Hepatocyte (in vitro differentiated cells): ENCODE measurements at regions not wholly inside any gene's neighbourhood (a gene's known extent, or its start where the extent isn't known, plus 50 kb on each side); places are given as distances from the start of the nearest gene placed in this dataset.

Source experiments
- DNase-seq: peaks from one replicate; pipeline ENCODE4 v3.0.0-alpha.2; 2016; ENCODE audit warnings: low spot score
- H2AFZ ChIP-seq: fragments of 200-600 bp; sonication (generic); 2 replicates; pipeline ENCODE4 v1.6.0; 2016; ENCODE audit warnings: antibody characterized with exemption, mild to moderate bottlenecking
- H3K27ac ChIP-seq: fragments of 200-600 bp; sonication (generic); 2 replicates; pipeline ENCODE4 v1.5.1; 2016; ENCODE audit warnings: mild to moderate bottlenecking
- H3K27me3 ChIP-seq: fragments of 200-600 bp; sonication (generic); 2 replicates; pipeline ENCODE4 v1.6.1; 2016
- H3K36me3 ChIP-seq: fragments of 200-600 bp; sonication (generic); replicated peaks from 2 replicates; pipeline ENCODE4 v1.5.1; 2016; ENCODE audit warnings: low read depth; ENCODE audit not compliant: insufficient read depth
- H3K4me1 ChIP-seq: fragments of 200-600 bp; sonication (generic); 2 replicates; pipeline ENCODE4 v1.5.1; 2016; ENCODE audit warnings: mild to moderate bottlenecking, moderate library complexity; ENCODE audit not compliant: insufficient read depth
- H3K4me2 ChIP-seq: fragments of 200-600 bp; sonication (generic); 2 replicates; pipeline ENCODE4 v1.6.0; 2016
- H3K4me3 ChIP-seq: fragments of 200-600 bp; sonication (generic); 2 replicates; pipeline ENCODE4 v1.5.1; 2016; ENCODE audit warnings: mild to moderate bottlenecking
- H3K79me2 ChIP-seq: fragments of 200-600 bp; sonication (generic); 2 replicates; pipeline ENCODE4 v1.6.0; 2017; ENCODE audit warnings: mild to moderate bottlenecking
- H3K9me2 ChIP-seq: fragments of 200-600 bp; sonication (generic); replicated peaks from 2 replicates; pipeline ENCODE4 v1.6.0; 2017; ENCODE audit warnings: mild to moderate bottlenecking; ENCODE audit not compliant: insufficient read depth
- H3K9me3 ChIP-seq: fragments of 200-600 bp; sonication (generic); 2 replicates; pipeline ENCODE4 v1.5.1; 2016; ENCODE audit warnings: low read depth, mild to moderate bottlenecking
- H4K20me1 ChIP-seq: fragments of 200-600 bp; sonication (generic); 2 replicates; pipeline ENCODE4 v1.6.0; 2016; ENCODE audit warnings: mild to moderate bottlenecking; ENCODE audit not compliant: insufficient read depth, poor library complexity, severe bottlenecking
- CTCF ChIP-seq: fragments of 200-600 bp; sonication (generic); IDR thresholded peaks from 2 replicates; pipeline ENCODE4 v1.5.1; 2016; ENCODE audit warnings: antibody characterized with exemption, mild to moderate bottlenecking; ENCODE audit not compliant: poor library complexity
- EZH2 ChIP-seq: fragments of 200-600 bp; sonication (generic); IDR thresholded peaks from 2 replicates; pipeline ENCODE4 v1.6.1; 2016; ENCODE audit warnings: antibody characterized with exemption, mild to moderate bottlenecking, borderline replicate concordance
- EZH2phosphoT487 ChIP-seq: fragments of 200-600 bp; sonication (generic); IDR thresholded peaks from one replicate; pipeline ENCODE4 v1.6.1; 2018; ENCODE audit warnings: antibody characterized with exemption, mild to moderate bottlenecking, low read depth, moderate library complexity; ENCODE audit not compliant: unreplicated experiment, severe bottlenecking
- WGBS: methylation state at CpG from one replicate; pipeline ENCODE4 v1.1.6; 2016; ENCODE audit warnings: low lambda C conversion rate; ENCODE audit errors: missing lambda C conversion rate; 5-methylcytosine and 5-hydroxymethylcytosine counted together

- Histone ChIP-seq H3K79me2 (no peaks in the 10 kb centered on the region), H3K27ac (no peak overlapping the region), H2AFZ (no peak overlapping the region), H4K20me1 (no peaks in the 10 kb centered on the region), H3K36me3 (no peaks in the 10 kb centered on the region), H3K4me1 (peaks cover 8% of the 10 kb centered on the region), H3K9me2 (no peaks in the 10 kb centered on the region), H3K4me2 (no peak overlapping the region), H3K4me3 (no peak overlapping the region), H3K27me3 (no peaks in the 10 kb centered on the region), H3K9me3 (no peaks in the 10 kb centered on the region)
- 92% methylated on average over 9 of the region's 9 CpGs for WGBS
- TF ChIP-seq EZH2 (no peak), EZH2phosphoT487 (no peak), CTCF (no peak)
- no peak for DNase-seq
Observed at GRCh38 chr19:29088761-29089160, 124.2 kb downstream of the UQCRFS1 start.

- Histone ChIP-seq H3K9me3 (no peaks in the 10 kb centered on the region), H3K4me3 (no peak overlapping the region), H2AFZ (no peak overlapping the region), H3K4me1 (peaks cover 7% of the 10 kb centered on the region), H3K9me2 (no peaks in the 10 kb centered on the region), H3K27me3 (no peaks in the 10 kb centered on the region), H3K79me2 (no peaks in the 10 kb centered on the region), H3K36me3 (no peaks in the 10 kb centered on the region), H4K20me1 (no peaks in the 10 kb centered on the region), H3K27ac (peak overlapping the region; percentile 51), H3K4me2 (no peak overlapping the region)
- TF ChIP-seq EZH2, result no peak
- no peak for TF ChIP-seq EZH2phosphoT487
- TF ChIP-seq CTCF, result no peak
- WGBS, result 93% methylated on average over 10 of the region's 10 CpGs
- DNase-seq, result no peak
Observed at GRCh38 chr19:29086646-29087045, 126.3 kb downstream of the UQCRFS1 start.

GRCh38 chr19:29086182-29086581, 126.8 kb downstream of the UQCRFS1 start:
- no peaks in the 10 kb centered on the region for H4K20me1 ChIP-seq
- peak; percentile 73 for DNase-seq
- no peaks in the 10 kb centered on the region for H3K9me3 ChIP-seq
- H3K27me3 ChIP-seq, result no peaks in the 10 kb centered on the region
- H3K4me1 ChIP-seq, result peaks cover 4% of the 10 kb centered on the region
- WGBS, result 67% methylated on average over 7 of the region's 7 CpGs
- peak overlapping the region; percentile 60 for H3K27ac ChIP-seq
- no peak overlapping the region for H3K4me2 ChIP-seq
- no peaks in the 10 kb centered on the region for H3K9me2 ChIP-seq
- TF ChIP-seq EZH2phosphoT487, result no peak
- TF ChIP-seq EZH2, result no peak
- no peak for TF ChIP-seq CTCF
- H2AFZ ChIP-seq, result no peak overlapping the region
- no peaks in the 10 kb centered on the region for H3K79me2 ChIP-seq
- no peak overlapping the region for H3K4me3 ChIP-seq
- H3K36me3 ChIP-seq, result no peaks in the 10 kb centered on the region

- DNase-seq, result no peak
- no peaks in the 10 kb centered on the region for H3K36me3 ChIP-seq
- H2AFZ ChIP-seq, result no peak overlapping the region
- H3K4me2 ChIP-seq, result no peak overlapping the region
- H3K79me2 ChIP-seq, result no peaks in the 10 kb centered on the region
- no peaks in the 10 kb centered on the region for H3K9me2 ChIP-seq
- H4K20me1 ChIP-seq, result no peaks in the 10 kb centered on the region
- H3K27me3 ChIP-seq, result no peaks in the 10 kb centered on the region
- H3K9me3 ChIP-seq, result no peaks in the 10 kb centered on the region
- TF ChIP-seq EZH2, result no peak
- no peak for TF ChIP-seq EZH2phosphoT487
- TF ChIP-seq CTCF, result no peak
- peaks cover 4% of the 10 kb centered on the region for H3K4me1 ChIP-seq
- WGBS, result 96% methylated on average over 3 of the region's 3 CpGs
- peak overlapping the region; percentile 60 for H3K27ac ChIP-seq
- no peak overlapping the region for H3K4me3 ChIP-seq
Observed at GRCh38 chr19:29085630-29086029, 127.3 kb downstream of the UQCRFS1 start.
